SK-N-SH treated with all-trans-retinoic acid at 6 μM for 48 hours (cell line): ENCODE measurements at regions not wholly inside any gene's neighbourhood (a gene's known extent, or its start where the extent isn't known, plus 50 kb on each side); places are given as distances from the start of the nearest gene placed in this dataset.
A peak's percentile ranks its signal among the peaks of the same experiment; 100 is the strongest.

Experiments used
- ATAC-seq: fragments of 200-7000 bp; cut with Tn5 transposase; 3 replicates; pipeline ENCODE4 v1.9.1; 2020; ENCODE audit warnings: mild to moderate bottlenecking, moderate library complexity
- ARNTL ChIP-seq: fragments of 450-650 bp; formaldehyde crosslinking; IDR thresholded peaks from 2 replicates; pipeline ENCODE4 v1.5.0; 2020; ENCODE audit warnings: low read depth, mild to moderate bottlenecking, moderate library complexity, borderline replicate concordance
- BACH2 ChIP-seq: fragments of 250-450 bp; sonication (Bioruptor Pico); IDR thresholded peaks from 2 replicates; pipeline ENCODE4 v1.9.0; 2021; ENCODE audit warnings: mild to moderate bottlenecking, borderline replicate concordance
- ESRRG ChIP-seq: fragments of 250-450 bp; sonication (Bioruptor Pico); IDR thresholded peaks from 2 replicates; pipeline ENCODE4 v1.6.1; 2021; ENCODE audit warnings: mild to moderate bottlenecking
- GLIS3 ChIP-seq: fragments of 250-450 bp; sonication (Bioruptor Pico); IDR thresholded peaks from 2 replicates; pipeline ENCODE4 v1.5.0; 2020; ENCODE audit warnings: mild to moderate bottlenecking, moderate library complexity
- ISL1 ChIP-seq: fragments of 250-450 bp; sonication (Bioruptor Pico); IDR thresholded peaks from 2 replicates; pipeline ENCODE4 v2.1.2; 2022; ENCODE audit warnings: mild to moderate bottlenecking, moderate library complexity
- OSR1 ChIP-seq: fragments of 250-450 bp; sonication (Bioruptor Pico); IDR thresholded peaks from 2 replicates; pipeline ENCODE4 v1.8.0; 2022; ENCODE audit warnings: moderate library complexity, mild to moderate bottlenecking, inconsistent platforms
- PPARA ChIP-seq: fragments of 250-450 bp; sonication (Bioruptor Pico); IDR thresholded peaks from 2 replicates; pipeline ENCODE4 v1.5.0; 2020; ENCODE audit warnings: mild to moderate bottlenecking, borderline replicate concordance
- RARB ChIP-seq: fragments of 250-450 bp; sonication (Bioruptor Pico); IDR thresholded peaks from 2 replicates; pipeline ENCODE4 v1.8.0; 2021; ENCODE audit warnings: mild to moderate bottlenecking, moderate library complexity
- TCF4 ChIP-seq: fragments of 250-450 bp; sonication (Bioruptor Pico); IDR thresholded peaks from 2 replicates; pipeline ENCODE4 v1.8.0; 2021; ENCODE audit warnings: mild to moderate bottlenecking, moderate library complexity, borderline replicate concordance
- TOX ChIP-seq: fragments of 250-450 bp; sonication (Bioruptor Pico); IDR thresholded peaks from 2 replicates; pipeline ENCODE4 v1.8.0; 2021; ENCODE audit warnings: mild to moderate bottlenecking, moderate library complexity, borderline replicate concordance
- ZC3H10 ChIP-seq: fragments of 250-450 bp; sonication (Bioruptor Pico); IDR thresholded peaks from 2 replicates; pipeline ENCODE4 v1.5.1; 2021; ENCODE audit warnings: mild to moderate bottlenecking, moderate library complexity
- ZFP30 ChIP-seq: fragments of 450-650 bp; formaldehyde crosslinking; IDR thresholded peaks from 2 replicates; pipeline ENCODE4 v1.5.0; 2022; ENCODE audit warnings: mild to moderate bottlenecking, moderate library complexity
- ZNF70 ChIP-seq: fragments of 450-650 bp; formaldehyde crosslinking; IDR thresholded peaks from 2 replicates; pipeline ENCODE4 v1.5.0; 2020; ENCODE audit warnings: mild to moderate bottlenecking, moderate library complexity
- ZNF8 ChIP-seq: fragments of 450-650 bp; formaldehyde crosslinking; IDR thresholded peaks from 2 replicates; pipeline ENCODE4 v1.5.0; 2020; ENCODE audit warnings: mild to moderate bottlenecking, moderate library complexity
- TF ChIP-seq, protein P1 (sequence below): fragments of 250-450 bp; sonication (Bioruptor Pico); IDR thresholded peaks from 2 replicates; pipeline ENCODE4 v1.5.1; 2021; ENCODE audit warnings: mild to moderate bottlenecking, moderate library complexity
- TF ChIP-seq, protein P2 (sequence below): fragments of 250-450 bp; sonication (Bioruptor Pico); IDR thresholded peaks from 2 replicates; pipeline ENCODE4 v1.8.0; 2020; ENCODE audit warnings: mild to moderate bottlenecking, moderate library complexity, borderline replicate concordance
- TF ChIP-seq, protein P3 (sequence below): fragments of 250-450 bp; sonication (Bioruptor Pico); IDR thresholded peaks from 2 replicates; pipeline ENCODE4 v1.5.0; 2020; ENCODE audit warnings: mild to moderate bottlenecking, moderate library complexity
- TF ChIP-seq, protein P4 (sequence below): fragments of 250-450 bp; sonication (Bioruptor Pico); IDR thresholded peaks from 2 replicates; pipeline ENCODE4 v1.5.1; 2020; ENCODE audit warnings: low read depth, mild to moderate bottlenecking, moderate library complexity
- TF ChIP-seq, protein P5 (sequence below): fragments of 250-450 bp; sonication (Bioruptor Pico); IDR thresholded peaks from 2 replicates; pipeline ENCODE4 v1.8.0; 2021; ENCODE audit warnings: low read depth, mild to moderate bottlenecking, moderate library complexity, borderline replicate concordance

DNA sequence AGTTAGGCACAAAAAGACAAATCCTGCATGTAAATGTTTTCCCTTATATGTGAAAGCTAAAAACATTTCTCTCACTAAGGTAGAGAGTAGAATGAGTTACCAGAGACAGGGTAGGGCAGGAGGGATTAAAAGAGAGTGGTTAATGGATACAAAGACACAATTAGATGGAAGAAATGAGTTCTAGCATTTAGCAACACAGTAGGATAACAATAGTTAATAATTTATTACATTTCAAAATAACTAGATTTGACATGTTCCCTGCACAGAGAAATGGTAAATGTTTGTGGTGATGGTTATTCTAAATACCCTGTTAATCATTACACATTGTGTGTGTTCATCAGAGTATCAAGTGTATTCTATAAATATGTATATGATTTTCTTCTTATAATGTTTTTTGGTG lies 1400.7 kb downstream of the OTOL1 start:
- TF ChIP-seq ARNTL (CRISPR knock-in tag) (no peak), ZFP30 (CRISPR knock-in tag) (no peak), ZNF8 (CRISPR knock-in tag) (no peak), ESRRG (CRISPR knock-in tag) (no peak), PPARA (CRISPR knock-in tag) (no peak), GLIS3 (CRISPR knock-in tag) (no peak), ISL1 (CRISPR knock-in tag) (no peak), TOX (CRISPR knock-in tag) (no peak), ZC3H10 (no peak), BACH2 (no peak), TCF4 (CRISPR knock-in tag) (no peak), OSR1 (CRISPR knock-in tag) (no peak), ZNF70 (CRISPR knock-in tag) (no peak)
- TF ChIP-seq, protein P1, sequence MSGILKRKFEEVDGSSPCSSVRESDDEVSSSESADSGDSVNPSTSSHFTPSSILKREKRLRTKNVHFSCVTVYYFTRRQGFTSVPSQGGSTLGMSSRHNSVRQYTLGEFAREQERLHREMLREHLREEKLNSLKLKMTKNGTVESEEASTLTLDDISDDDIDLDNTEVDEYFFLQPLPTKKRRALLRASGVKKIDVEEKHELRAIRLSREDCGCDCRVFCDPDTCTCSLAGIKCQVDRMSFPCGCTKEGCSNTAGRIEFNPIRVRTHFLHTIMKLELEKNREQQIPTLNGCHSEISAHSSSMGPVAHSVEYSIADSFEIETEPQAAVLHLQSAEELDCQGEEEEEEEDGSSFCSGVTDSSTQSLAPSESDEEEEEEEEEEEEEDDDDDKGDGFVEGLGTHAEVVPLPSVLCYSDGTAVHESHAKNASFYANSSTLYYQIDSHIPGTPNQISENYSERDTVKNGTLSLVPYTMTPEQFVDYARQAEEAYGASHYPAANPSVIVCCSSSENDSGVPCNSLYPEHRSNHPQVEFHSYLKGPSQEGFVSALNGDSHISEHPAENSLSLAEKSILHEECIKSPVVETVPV (CRISPR knock-in tag): no peak
- TF ChIP-seq, protein P2, sequence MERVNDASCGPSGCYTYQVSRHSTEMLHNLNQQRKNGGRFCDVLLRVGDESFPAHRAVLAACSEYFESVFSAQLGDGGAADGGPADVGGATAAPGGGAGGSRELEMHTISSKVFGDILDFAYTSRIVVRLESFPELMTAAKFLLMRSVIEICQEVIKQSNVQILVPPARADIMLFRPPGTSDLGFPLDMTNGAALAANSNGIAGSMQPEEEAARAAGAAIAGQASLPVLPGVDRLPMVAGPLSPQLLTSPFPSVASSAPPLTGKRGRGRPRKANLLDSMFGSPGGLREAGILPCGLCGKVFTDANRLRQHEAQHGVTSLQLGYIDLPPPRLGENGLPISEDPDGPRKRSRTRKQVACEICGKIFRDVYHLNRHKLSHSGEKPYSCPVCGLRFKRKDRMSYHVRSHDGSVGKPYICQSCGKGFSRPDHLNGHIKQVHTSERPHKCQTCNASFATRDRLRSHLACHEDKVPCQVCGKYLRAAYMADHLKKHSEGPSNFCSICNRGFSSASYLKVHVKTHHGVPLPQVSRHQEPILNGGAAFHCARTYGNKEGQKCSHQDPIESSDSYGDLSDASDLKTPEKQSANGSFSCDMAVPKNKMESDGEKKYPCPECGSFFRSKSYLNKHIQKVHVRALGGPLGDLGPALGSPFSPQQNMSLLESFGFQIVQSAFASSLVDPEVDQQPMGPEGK (CRISPR knock-in tag): no peak
- TF ChIP-seq, protein P3, sequence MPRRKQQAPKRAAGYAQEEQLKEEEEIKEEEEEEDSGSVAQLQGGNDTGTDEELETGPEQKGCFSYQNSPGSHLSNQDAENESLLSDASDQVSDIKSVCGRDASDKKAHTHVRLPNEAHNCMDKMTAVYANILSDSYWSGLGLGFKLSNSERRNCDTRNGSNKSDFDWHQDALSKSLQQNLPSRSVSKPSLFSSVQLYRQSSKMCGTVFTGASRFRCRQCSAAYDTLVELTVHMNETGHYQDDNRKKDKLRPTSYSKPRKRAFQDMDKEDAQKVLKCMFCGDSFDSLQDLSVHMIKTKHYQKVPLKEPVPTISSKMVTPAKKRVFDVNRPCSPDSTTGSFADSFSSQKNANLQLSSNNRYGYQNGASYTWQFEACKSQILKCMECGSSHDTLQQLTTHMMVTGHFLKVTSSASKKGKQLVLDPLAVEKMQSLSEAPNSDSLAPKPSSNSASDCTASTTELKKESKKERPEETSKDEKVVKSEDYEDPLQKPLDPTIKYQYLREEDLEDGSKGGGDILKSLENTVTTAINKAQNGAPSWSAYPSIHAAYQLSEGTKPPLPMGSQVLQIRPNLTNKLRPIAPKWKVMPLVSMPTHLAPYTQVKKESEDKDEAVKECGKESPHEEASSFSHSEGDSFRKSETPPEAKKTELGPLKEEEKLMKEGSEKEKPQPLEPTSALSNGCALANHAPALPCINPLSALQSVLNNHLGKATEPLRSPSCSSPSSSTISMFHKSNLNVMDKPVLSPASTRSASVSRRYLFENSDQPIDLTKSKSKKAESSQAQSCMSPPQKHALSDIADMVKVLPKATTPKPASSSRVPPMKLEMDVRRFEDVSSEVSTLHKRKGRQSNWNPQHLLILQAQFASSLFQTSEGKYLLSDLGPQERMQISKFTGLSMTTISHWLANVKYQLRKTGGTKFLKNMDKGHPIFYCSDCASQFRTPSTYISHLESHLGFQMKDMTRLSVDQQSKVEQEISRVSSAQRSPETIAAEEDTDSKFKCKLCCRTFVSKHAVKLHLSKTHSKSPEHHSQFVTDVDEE (CRISPR knock-in tag): no peak
- TF ChIP-seq, protein P4, sequence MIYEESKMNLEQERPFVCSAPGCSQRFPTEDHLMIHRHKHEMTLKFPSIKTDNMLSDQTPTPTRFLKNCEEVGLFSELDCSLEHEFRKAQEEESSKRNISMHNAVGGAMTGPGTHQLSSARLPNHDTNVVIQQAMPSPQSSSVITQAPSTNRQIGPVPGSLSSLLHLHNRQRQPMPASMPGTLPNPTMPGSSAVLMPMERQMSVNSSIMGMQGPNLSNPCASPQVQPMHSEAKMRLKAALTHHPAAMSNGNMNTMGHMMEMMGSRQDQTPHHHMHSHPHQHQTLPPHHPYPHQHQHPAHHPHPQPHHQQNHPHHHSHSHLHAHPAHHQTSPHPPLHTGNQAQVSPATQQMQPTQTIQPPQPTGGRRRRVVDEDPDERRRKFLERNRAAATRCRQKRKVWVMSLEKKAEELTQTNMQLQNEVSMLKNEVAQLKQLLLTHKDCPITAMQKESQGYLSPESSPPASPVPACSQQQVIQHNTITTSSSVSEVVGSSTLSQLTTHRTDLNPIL (CRISPR knock-in tag): no peak
- TF ChIP-seq, protein P5, sequence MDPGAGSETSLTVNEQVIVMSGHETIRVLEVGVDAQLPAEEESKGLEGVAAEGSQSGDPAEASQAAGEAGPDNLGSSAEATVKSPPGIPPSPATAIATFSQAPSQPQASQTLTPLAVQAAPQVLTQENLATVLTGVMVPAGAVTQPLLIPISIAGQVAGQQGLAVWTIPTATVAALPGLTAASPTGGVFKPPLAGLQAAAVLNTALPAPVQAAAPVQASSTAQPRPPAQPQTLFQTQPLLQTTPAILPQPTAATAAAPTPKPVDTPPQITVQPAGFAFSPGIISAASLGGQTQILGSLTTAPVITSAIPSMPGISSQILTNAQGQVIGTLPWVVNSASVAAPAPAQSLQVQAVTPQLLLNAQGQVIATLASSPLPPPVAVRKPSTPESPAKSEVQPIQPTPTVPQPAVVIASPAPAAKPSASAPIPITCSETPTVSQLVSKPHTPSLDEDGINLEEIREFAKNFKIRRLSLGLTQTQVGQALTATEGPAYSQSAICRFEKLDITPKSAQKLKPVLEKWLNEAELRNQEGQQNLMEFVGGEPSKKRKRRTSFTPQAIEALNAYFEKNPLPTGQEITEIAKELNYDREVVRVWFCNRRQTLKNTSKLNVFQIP (CRISPR knock-in tag): no peak
- no peak for ATAC-seq

DNA sequence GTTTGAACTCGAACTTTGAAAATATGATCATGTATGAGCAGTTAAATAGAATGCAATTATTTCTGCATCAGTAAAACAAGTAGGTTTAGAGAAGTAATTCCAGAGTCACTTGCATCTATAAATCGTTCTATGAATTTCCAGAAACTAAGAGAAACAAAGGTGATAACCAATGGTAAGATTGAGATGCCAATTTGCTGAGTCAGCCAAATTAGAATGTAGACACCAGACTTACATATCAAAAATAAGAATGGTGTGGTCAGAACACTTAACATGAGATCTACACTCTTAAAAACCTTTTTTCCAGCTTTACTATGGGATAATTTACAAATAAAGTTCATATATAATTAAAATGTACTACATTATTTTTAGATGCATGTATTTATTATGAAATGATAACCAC lies 1435.9 kb downstream of the OTOL1 start:
- no peak for TF ChIP-seq RARB (CRISPR knock-in tag)
- TF ChIP-seq, protein P5 (CRISPR knock-in tag): no peak
- ATAC-seq: no peak

DNA sequence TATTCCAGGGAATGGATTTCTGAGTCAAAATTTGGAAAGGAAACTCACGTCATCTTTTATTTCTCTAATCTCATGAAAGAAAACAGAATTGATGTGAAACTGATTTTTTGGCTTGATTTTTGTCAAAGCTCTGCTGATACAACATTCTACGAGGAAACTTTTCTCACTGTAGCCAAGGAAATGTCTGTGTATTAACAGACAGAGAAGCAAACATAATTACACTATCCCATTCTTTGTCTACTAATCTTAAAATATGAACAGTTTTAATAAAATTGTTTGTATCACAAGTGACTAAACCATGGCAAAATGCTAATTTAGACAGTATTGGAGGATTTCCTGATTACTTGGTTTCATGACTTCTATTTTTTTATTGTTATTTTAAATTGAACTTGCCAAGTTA lies 1437.0 kb downstream of the OTOL1 start:
- TF ChIP-seq TCF4 (CRISPR knock-in tag) (peak; percentile 37; the same call in 1 of the 2 replicates), RARB (CRISPR knock-in tag) (no peak), ISL1 (CRISPR knock-in tag) (peak; percentile 62)

More for the DNA sequence above, 1437.0 kb downstream of the OTOL1 start:
- ATAC-seq: peak; percentile 39; the same call in 2 of the 3 replicates
